ENCODE measurements at regions not wholly inside any gene's neighbourhood (a gene's known extent, or its start where the extent isn't known, plus 50 kb on each side); places are given as distances from the start of the nearest gene placed in this dataset.

DNA sequence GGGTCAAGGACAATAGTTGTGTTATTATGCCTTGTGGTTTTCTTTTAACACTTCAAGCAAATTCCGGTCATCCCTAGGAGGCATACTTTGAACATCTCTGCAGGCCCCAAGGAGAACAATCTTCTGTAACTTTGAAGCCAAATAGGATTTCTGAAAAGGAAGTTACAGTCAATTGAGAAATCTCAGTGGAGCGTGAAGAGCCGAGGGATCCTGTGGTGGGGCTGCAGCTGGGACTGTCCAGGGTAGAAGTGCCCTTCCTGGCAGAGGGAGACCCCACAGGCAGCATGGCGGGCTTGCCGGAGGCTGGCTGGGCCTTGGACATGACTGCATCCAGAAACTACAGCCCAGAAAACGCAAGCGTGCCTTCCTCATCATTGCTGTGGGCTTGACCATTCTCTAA, 179.7 kb downstream of the PTPN20 start:
- Histone ChIP-seq H3K4me1 (ENCODE audit: insufficient read depth, low read length) (no peaks in the 10 kb centered on the region), H3K9me3 (ENCODE audit: low read depth, low read length) (no peaks in the 10 kb centered on the region), H3K27me3 (ENCODE audit: insufficient read depth, low read length) (no peaks in the 10 kb centered on the region), H3K4me3 (ENCODE audit: low read length) (no peak overlapping the region)

- Histone ChIP-seq H3K9me3 (ENCODE audit: low read depth, low read length) (no peaks in the 10 kb centered on the region), H3K4me1 (ENCODE audit: insufficient read depth, low read length) (no peaks in the 10 kb centered on the region), H3K4me3 (ENCODE audit: low read length) (no peak overlapping the region), H3K27me3 (ENCODE audit: insufficient read depth, low read length) (no peaks in the 10 kb centered on the region)
Measured at GRCh38 chr10:47091421-47091820, 180.2 kb downstream of the PTPN20 start.

DNA sequence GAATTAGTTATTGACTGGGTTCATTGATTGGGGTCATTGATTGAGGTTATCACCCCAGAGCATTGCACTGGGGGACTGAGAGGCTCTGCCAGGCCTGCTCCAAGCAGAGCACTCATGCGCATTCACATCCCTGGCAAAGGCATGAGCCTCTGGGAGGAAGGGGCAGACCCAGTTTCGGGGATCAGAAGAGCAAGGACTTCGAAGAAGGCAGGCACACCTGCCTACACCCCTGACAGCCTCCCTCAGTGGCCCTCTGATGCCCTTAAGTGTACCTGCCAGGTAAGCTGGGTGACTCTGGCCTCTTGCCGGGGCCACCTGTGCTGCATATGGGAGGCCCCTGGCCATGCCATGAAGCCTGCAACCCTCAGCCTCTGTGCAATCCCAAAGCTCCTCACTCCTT, 181.1 kb downstream of the PTPN20 start:
- H3K27me3 ChIP-seq (ENCODE audit: insufficient read depth, low read length), result no peaks in the 10 kb centered on the region
- no peaks in the 10 kb centered on the region for H3K4me1 ChIP-seq (ENCODE audit: insufficient read depth, low read length)
- H3K4me3 ChIP-seq (ENCODE audit: low read length), result no peak overlapping the region
- H3K9me3 ChIP-seq (ENCODE audit: low read depth, low read length), result no peaks in the 10 kb centered on the region

DNA sequence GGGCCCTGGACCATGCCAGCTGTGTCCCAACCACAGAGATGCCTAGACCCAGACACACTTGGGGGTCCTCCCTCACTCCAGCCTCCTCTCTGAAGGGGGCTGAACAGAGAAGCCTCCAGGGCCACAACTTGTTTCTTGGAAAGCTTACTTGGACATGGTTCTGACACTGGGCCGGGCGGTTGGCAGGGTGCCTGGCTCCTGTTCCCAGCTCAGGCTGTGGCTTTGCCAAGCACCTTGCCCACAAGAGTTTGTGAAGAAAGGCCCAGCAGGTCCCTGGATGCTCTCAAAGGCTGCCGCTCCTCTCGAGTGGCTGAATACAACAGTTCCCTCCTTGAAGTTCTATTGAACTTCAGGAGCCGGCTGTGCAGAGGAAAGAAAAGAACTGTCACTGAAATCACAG, 181.6 kb downstream of the PTPN20 start:
- Histone ChIP-seq H3K4me1 (ENCODE audit: insufficient read depth, low read length) (no peaks in the 10 kb centered on the region), H3K4me3 (ENCODE audit: low read length) (no peak overlapping the region), H3K27me3 (ENCODE audit: insufficient read depth, low read length) (no peaks in the 10 kb centered on the region), H3K9me3 (ENCODE audit: low read depth, low read length) (no peaks in the 10 kb centered on the region)

DNA sequence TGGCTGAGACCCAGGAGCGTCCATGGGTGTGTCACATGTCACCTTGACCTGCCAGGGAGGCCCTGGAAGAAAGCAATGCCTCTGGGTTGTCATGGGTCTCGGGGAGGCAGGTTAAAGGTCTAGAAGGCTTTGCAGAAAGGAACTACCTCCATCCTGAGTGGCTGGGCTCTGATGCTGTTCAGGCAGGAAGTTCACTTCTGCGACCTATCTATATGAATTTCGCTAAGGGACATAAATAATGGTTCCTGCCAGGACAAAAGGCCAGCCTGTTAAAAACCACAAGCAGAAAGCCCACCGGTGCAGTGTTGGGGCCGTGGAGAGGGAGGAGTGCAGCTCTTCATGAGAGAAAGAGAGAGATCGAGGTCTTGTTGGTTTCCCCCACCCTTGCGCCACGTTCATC, 182.9 kb downstream of the PTPN20 start:
- Histone ChIP-seq H3K4me1 (ENCODE audit: insufficient read depth, low read length) (no peaks in the 10 kb centered on the region), H3K4me3 (ENCODE audit: low read length) (no peak overlapping the region), H3K27me3 (ENCODE audit: insufficient read depth, low read length) (no peaks in the 10 kb centered on the region), H3K9me3 (ENCODE audit: low read depth, low read length) (no peaks in the 10 kb centered on the region)

- Histone ChIP-seq H3K27me3 (ENCODE audit: insufficient read depth, low read length) (no peaks in the 10 kb centered on the region), H3K9me3 (ENCODE audit: low read depth, low read length) (no peaks in the 10 kb centered on the region)
Measured at GRCh38 chr10:47094636-47095035, 183.4 kb downstream of the PTPN20 start.

GRCh38 chr10:47095211-47095610, 184.0 kb downstream of the PTPN20 start:
- no peaks in the 10 kb centered on the region for H3K4me1 ChIP-seq (ENCODE audit: insufficient read depth, low read length)
- H3K4me3 ChIP-seq (ENCODE audit: low read length), result no peak overlapping the region
- no peaks in the 10 kb centered on the region for H3K9me3 ChIP-seq (ENCODE audit: low read depth, low read length)
- no peaks in the 10 kb centered on the region for H3K27me3 ChIP-seq (ENCODE audit: insufficient read depth, low read length)

More at GRCh38 chr10:47094636-47095035, 183.4 kb downstream of the PTPN20 start:
- H3K4me1 ChIP-seq (ENCODE audit: insufficient read depth, low read length), result no peaks in the 10 kb centered on the region
- H3K4me3 ChIP-seq (ENCODE audit: low read length), result no peak overlapping the region

DNA sequence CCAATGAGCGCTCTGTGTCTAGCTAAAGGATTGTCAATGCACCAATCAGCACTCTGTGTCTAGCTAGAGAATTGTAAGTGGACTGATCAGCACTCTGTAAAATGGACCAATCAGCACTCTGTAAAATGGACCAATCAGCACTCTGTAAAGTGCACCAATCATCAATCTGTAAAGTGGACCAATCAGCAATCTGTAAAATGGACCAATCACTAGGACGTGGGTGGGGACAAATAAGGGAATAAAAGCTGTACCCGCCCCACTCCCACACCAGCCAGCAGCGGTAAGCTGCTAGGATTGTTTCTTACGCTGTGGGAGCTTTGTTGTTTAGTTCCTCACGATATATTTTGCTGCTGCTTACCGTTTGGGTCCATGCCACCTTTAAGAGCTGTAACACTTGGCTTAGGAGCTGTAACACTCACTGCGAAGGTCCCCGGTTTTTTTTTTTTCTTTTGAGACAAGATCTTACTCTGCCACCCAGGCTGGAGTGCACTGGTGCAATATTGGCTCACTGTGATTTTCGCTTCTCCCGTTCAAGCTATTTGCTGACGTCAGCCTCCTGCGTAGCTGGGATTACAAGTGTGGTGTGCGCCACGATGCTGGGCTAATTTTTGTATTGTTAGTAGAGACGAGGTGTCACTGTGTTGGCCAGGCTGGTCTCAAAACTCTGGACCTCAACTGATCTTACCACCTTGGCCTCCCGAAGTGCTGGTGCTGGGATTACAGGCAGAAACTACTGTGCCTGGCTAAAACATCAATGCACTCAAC, 184.8 kb downstream of the PTPN20 start:
- Histone ChIP-seq H3K4me3 (ENCODE audit: low read length) (no peak overlapping the region), H3K4me1 (ENCODE audit: insufficient read depth, low read length) (no peaks in the 10 kb centered on the region), H3K9me3 (ENCODE audit: low read depth, low read length) (no peaks in the 10 kb centered on the region)

DNA sequence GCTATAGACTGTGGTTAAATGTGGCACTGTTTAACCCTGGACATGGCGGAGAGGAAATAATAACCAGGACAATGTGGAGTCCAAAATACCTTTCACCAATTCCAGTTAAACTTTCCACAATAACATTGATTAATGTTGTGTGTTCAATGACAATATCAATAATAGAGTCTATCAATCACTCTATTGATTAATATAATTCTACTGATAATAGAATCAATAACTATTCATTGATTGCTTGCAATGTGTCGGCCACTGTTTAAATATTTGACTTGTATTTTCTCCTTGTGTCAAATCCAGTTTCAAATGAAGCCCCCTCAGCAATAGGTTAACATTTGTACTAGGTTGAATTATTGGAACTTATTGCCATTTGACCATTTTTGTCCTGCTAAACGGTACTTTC, 187.0 kb downstream of the PTPN20 start:
- Histone ChIP-seq H3K4me3 (ENCODE audit: low read length) (no peak overlapping the region), H3K4me1 (ENCODE audit: insufficient read depth, low read length) (no peaks in the 10 kb centered on the region), H3K27me3 (ENCODE audit: insufficient read depth, low read length) (no peaks in the 10 kb centered on the region), H3K9me3 (ENCODE audit: low read depth, low read length) (no peaks in the 10 kb centered on the region)

More for the DNA sequence above, 184.8 kb downstream of the PTPN20 start:
- H3K27me3 ChIP-seq (ENCODE audit: insufficient read depth, low read length), result no peaks in the 10 kb centered on the region

DNA sequence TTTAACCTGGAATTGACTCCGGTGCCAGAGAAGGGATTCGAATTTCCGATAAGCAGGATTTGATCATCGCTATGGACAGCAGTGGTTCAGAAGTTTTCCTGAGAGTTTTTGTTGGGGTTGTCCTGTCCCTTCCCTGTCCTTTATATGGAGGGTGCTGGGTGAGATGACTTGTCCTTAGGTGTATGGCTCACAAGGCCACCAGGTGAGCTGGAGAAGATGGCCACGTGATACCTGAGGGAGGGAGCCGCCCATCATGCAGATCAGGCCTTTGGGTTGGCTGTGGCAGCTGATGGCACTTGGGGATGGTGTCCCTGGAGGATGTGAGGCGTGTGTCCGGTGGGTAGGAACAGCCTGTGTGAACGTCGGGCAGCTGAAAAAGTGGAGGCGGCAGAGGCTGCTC, 187.7 kb downstream of the PTPN20 start:
- H3K4me3 ChIP-seq (ENCODE audit: low read length), result no peak overlapping the region
- no peaks in the 10 kb centered on the region for H3K27me3 ChIP-seq (ENCODE audit: insufficient read depth, low read length)
- no peaks in the 10 kb centered on the region for H3K9me3 ChIP-seq (ENCODE audit: low read depth, low read length)
- H3K4me1 ChIP-seq (ENCODE audit: insufficient read depth, low read length), result no peaks in the 10 kb centered on the region

- Histone ChIP-seq H3K4me1 (ENCODE audit: insufficient read depth, low read length) (no peaks in the 10 kb centered on the region), H3K9me3 (ENCODE audit: low read depth, low read length) (no peaks in the 10 kb centered on the region), H3K27me3 (ENCODE audit: insufficient read depth, low read length) (no peaks in the 10 kb centered on the region), H3K4me3 (ENCODE audit: low read length) (no peak overlapping the region)
Measured at GRCh38 chr10:47099474-47099873, 188.2 kb downstream of the PTPN20 start.

DNA sequence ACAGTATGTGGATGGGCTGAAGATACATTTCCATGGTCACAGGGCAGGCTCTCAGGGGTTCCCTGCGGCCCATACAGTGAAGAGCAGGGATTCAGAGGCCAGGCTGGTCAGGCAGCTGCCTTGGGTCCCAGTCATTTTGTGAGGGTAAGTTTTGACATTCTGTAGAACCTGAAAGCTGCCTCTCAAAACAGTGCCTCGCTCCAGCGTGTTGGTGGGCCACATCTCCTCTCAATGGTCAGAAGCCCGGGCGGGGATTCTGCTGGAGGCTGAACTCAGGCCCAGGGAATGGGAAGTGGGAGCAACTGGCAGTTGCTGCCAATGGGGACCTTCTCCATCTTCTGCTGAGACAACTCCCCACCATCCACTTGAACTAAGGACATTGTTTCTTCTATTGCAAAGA, 190.0 kb downstream of the PTPN20 start:
- no peak overlapping the region for H3K4me3 ChIP-seq (ENCODE audit: low read length)
- H3K9me3 ChIP-seq (ENCODE audit: low read depth, low read length), result no peaks in the 10 kb centered on the region
- no peaks in the 10 kb centered on the region for H3K27me3 ChIP-seq (ENCODE audit: insufficient read depth, low read length)
- H3K4me1 ChIP-seq (ENCODE audit: insufficient read depth, low read length), result no peaks in the 10 kb centered on the region

GRCh38 chr10:47101807-47102206, 190.6 kb downstream of the PTPN20 start:
- Histone ChIP-seq H3K9me3 (ENCODE audit: low read depth, low read length) (no peaks in the 10 kb centered on the region), H3K4me1 (ENCODE audit: insufficient read depth, low read length) (no peaks in the 10 kb centered on the region), H3K27me3 (ENCODE audit: insufficient read depth, low read length) (no peaks in the 10 kb centered on the region), H3K4me3 (ENCODE audit: low read length) (no peak overlapping the region)

DNA sequence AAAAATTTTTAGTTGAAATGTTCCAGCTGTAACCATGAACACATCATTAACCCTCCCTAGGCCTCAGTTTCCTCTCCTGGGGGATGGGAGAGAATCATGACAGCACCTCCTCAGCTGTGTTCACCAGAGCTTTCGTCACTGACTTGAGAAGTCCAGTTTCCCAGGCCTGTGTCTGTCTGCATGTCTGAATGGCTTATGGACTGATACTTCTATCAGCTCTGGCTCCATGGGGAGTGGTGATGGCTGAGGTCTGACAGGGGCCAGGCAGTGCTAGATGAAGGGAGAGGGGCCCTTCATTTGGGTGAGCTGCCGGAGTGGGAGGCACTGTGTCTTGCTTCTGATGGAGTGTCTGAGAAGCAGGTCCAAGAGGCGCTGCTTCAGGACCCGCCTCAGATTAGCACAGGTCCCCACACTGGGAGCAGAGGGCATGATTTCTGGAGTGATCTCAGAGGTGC, 192.9 kb downstream of the PTPN20 start:
- H3K9me3 ChIP-seq (ENCODE audit: low read depth, low read length), result no peaks in the 10 kb centered on the region
- no peak overlapping the region for H3K4me3 ChIP-seq (ENCODE audit: low read length)
- H3K27me3 ChIP-seq (ENCODE audit: insufficient read depth, low read length), result no peaks in the 10 kb centered on the region
- no peaks in the 10 kb centered on the region for H3K4me1 ChIP-seq (ENCODE audit: insufficient read depth, low read length)

GRCh38 chr10:47104786-47105385, 193.7 kb downstream of the PTPN20 start:
- H3K4me1 ChIP-seq (ENCODE audit: insufficient read depth, low read length), result no peaks in the 10 kb centered on the region
- H3K27me3 ChIP-seq (ENCODE audit: insufficient read depth, low read length), result no peaks in the 10 kb centered on the region
- H3K4me3 ChIP-seq (ENCODE audit: low read length), result no peak overlapping the region
- H3K9me3 ChIP-seq (ENCODE audit: low read depth, low read length), result no peaks in the 10 kb centered on the region

All from mononuclear cell (primary cell).